ENCODE measurements at regions not wholly inside any gene's neighbourhood (a gene's known extent, or its start where the extent isn't known, plus 50 kb on each side); places are given as distances from the start of the nearest gene placed in this dataset. TPM values are rescaled to one million over a fixed set of nuclear protein-coding genes. Genes with fewer than 3 reads are reported as not detected.

Small RNA genes lying in the stretch of these regions (small RNA-seq; reads per million reads assigned to genes)
- gene AC009296.1 (not detected), gene RF00394 (not detected)
